OCI-LY1 (cell line): ENCODE measurements at regions not wholly inside any gene's neighbourhood (a gene's known extent, or its start where the extent isn't known, plus 50 kb on each side); places are given as distances from the start of the nearest gene placed in this dataset.

Source experiments
- H2AFZ ChIP-seq: fragments of 200-600 bp; sonication (generic), shearing (Covaris generic); 2 replicates; pipeline ENCODE4 v1.6.0; 2014; ENCODE audit warnings: antibody characterized with exemption, mild to moderate bottlenecking, low read length
- H3F3A ChIP-seq: fragments of 200-600 bp; sonication (generic), shearing (Covaris generic); 2 replicates; pipeline ENCODE4 v1.6.0; 2014; ENCODE audit warnings: mild to moderate bottlenecking, antibody characterized with exemption, low read length, moderate library complexity; ENCODE audit not compliant: insufficient read depth
- H3K27ac ChIP-seq: fragments of 200-600 bp; sonication (generic); 2 replicates; pipeline ENCODE4 v1.5.1; 2014; ENCODE audit warnings: low read length, mixed run types, mild to moderate bottlenecking, low read depth; ENCODE audit not compliant: poor library complexity, severe bottlenecking
- H3K27me3 ChIP-seq: fragments of 200-600 bp; sonication (generic); 2 replicates; pipeline ENCODE4 v1.6.0; 2014; ENCODE audit warnings: antibody characterized with exemption, mild to moderate bottlenecking, low read length, moderate library complexity; ENCODE audit not compliant: insufficient read depth
- H3K36me3 ChIP-seq: fragments of 200-600 bp; sonication (generic); 2 replicates; pipeline ENCODE4 v1.6.1; 2014; ENCODE audit warnings: mild to moderate bottlenecking, antibody characterized with exemption, low read length, moderate library complexity, mixed read lengths; ENCODE audit not compliant: insufficient read depth
- H3K4me1 ChIP-seq: fragments of 200-600 bp; sonication (generic); 2 replicates; pipeline ENCODE4 v1.5.1; 2014; ENCODE audit warnings: mild to moderate bottlenecking, low read length, moderate library complexity; ENCODE audit not compliant: insufficient read depth, severe bottlenecking
- H3K4me2 ChIP-seq: fragments of 200-600 bp; sonication (generic), shearing (Covaris generic); 2 replicates; pipeline ENCODE4 v1.6.1; 2014; ENCODE audit warnings: low read length
- H3K4me3 ChIP-seq: fragments of 200-600 bp; sonication (generic); 2 replicates; pipeline ENCODE4 v1.5.1; 2014; ENCODE audit warnings: low read length, low read depth, mild to moderate bottlenecking, mixed read lengths; ENCODE audit not compliant: poor library complexity, severe bottlenecking
- H3K79me2 ChIP-seq: fragments of 200-600 bp; shearing (Covaris generic); 2 replicates; pipeline ENCODE4 v1.6.1; 2016; ENCODE audit warnings: mixed run types, low read length, mixed read lengths; ENCODE audit not compliant: insufficient read depth
- H3K9ac ChIP-seq: fragments of 200-600 bp; sonication (generic), shearing (Covaris generic); 2 replicates; pipeline ENCODE4 v1.6.1; 2014; ENCODE audit warnings: mild to moderate bottlenecking, low read length, mixed read lengths
- H3K9me2 ChIP-seq: fragments of 200-600 bp; sonication (generic), shearing (Covaris generic); 2 replicates; pipeline ENCODE4 v1.6.1; 2014; ENCODE audit warnings: low read depth, mild to moderate bottlenecking, low read length, mixed read lengths
- H3K9me3 ChIP-seq: fragments of 200-600 bp; shearing (Covaris generic); 2 replicates; pipeline ENCODE4 v1.6.1; 2014; ENCODE audit warnings: low read length, mixed read lengths
- H4K20me1 ChIP-seq: fragments of 200-600 bp; sonication (generic), shearing (Covaris generic); 2 replicates; pipeline ENCODE4 v1.6.0; 2016; ENCODE audit warnings: mild to moderate bottlenecking, low read length; ENCODE audit not compliant: insufficient read depth
- CTCF ChIP-seq: fragments of 200-600 bp; sonication (generic), shearing (Covaris generic); IDR thresholded peaks from 2 replicates; pipeline ENCODE4 v1.5.1; 2017; ENCODE audit warnings: mild to moderate bottlenecking, antibody characterized with exemption, low read length, moderate library complexity, mixed read lengths
- EZH2 ChIP-seq: fragments of 200-600 bp; sonication (generic), shearing (Covaris generic); IDR thresholded peaks from 2 replicates; pipeline ENCODE4 v1.8.0; 2017; ENCODE audit warnings: borderline replicate concordance, mixed run types, mild to moderate bottlenecking, antibody characterized with exemption, low read length, moderate library complexity, mixed read lengths

DNA sequence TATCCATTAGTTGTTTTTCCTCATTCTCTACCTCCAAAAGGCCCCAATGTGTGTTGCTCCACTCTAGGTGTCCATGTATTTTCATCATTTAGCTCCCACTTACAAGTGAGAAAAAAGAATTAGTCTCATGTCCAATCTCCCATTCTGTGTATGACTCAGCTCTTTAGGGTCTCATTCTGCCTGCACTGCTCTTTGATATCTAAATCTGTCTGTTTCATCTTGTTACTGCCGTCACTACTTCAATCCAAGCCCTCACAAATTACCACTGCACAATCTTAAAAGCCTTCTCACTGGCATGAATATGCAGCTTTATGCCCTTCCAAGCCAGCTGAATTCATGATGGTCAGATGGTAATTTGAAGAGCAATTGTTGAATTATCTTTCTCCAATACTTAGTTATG, 480.5 kb downstream of the TRIB2 start:
- H3K4me3 ChIP-seq, result no peak overlapping the region
- H3K27me3 ChIP-seq, result no peaks in the 10 kb centered on the region
- H3K79me2 ChIP-seq, result no peaks in the 10 kb centered on the region
- H3F3A ChIP-seq, result no peaks in the 10 kb centered on the region
- H3K9me3 ChIP-seq, result no peaks in the 10 kb centered on the region
- TF ChIP-seq CTCF (no peak), EZH2 (no peak)
- no peak overlapping the region for H3K4me2 ChIP-seq
- H4K20me1 ChIP-seq, result no peaks in the 10 kb centered on the region
- H3K4me1 ChIP-seq, result peaks cover 5% of the 10 kb centered on the region
- H2AFZ ChIP-seq, result no peak overlapping the region
- H3K27ac ChIP-seq, result no peak overlapping the region
- H3K9me2 ChIP-seq, result no peaks in the 10 kb centered on the region
- H3K9ac ChIP-seq, result no peak overlapping the region
- H3K36me3 ChIP-seq, result no peaks in the 10 kb centered on the region

GRCh38 chr2:13201924-13202323, 485.2 kb downstream of the TRIB2 start:
- Histone ChIP-seq H3K4me2 (no peak overlapping the region), H3K9me2 (no peaks in the 10 kb centered on the region), H2AFZ (no peak overlapping the region), H3F3A (no peaks in the 10 kb centered on the region), H3K4me3 (no peak overlapping the region), H3K27me3 (no peaks in the 10 kb centered on the region), H3K27ac (no peak overlapping the region), H3K9me3 (no peaks in the 10 kb centered on the region), H3K9ac (no peak overlapping the region), H4K20me1 (no peaks in the 10 kb centered on the region), H3K4me1 (no peaks in the 10 kb centered on the region), H3K36me3 (no peaks in the 10 kb centered on the region), H3K79me2 (no peaks in the 10 kb centered on the region)
- no peak for TF ChIP-seq EZH2
- peak; percentile 26; the same call in 1 of the 2 replicates for TF ChIP-seq CTCF

- H3K27me3 ChIP-seq, result no peaks in the 10 kb centered on the region
- H3K79me2 ChIP-seq, result no peaks in the 10 kb centered on the region
- no peak overlapping the region for H3K9ac ChIP-seq
- H2AFZ ChIP-seq, result no peak overlapping the region
- no peak for TF ChIP-seq EZH2
- TF ChIP-seq CTCF, result no peak
- no peaks in the 10 kb centered on the region for H4K20me1 ChIP-seq
- no peak overlapping the region for H3K27ac ChIP-seq
- H3K4me3 ChIP-seq, result no peak overlapping the region
- no peaks in the 10 kb centered on the region for H3K4me1 ChIP-seq
- H3K9me2 ChIP-seq, result no peaks in the 10 kb centered on the region
- H3K36me3 ChIP-seq, result no peaks in the 10 kb centered on the region
- no peaks in the 10 kb centered on the region for H3F3A ChIP-seq
- no peak overlapping the region for H3K4me2 ChIP-seq
- no peaks in the 10 kb centered on the region for H3K9me3 ChIP-seq
Observed at GRCh38 chr2:13212115-13212514, 495.4 kb downstream of the TRIB2 start.
